ENCODE measurements at regions not wholly inside any gene's neighbourhood (a gene's known extent, or its start where the extent isn't known, plus 50 kb on each side); places are given as distances from the start of the nearest gene placed in this dataset.

GRCh38 chr5:74369173-74369572 lies 271.4 kb downstream of the ENC1 start (continued):
- TF ChIP-seq ZNF530 (tag by site-specific recombination; IDR thresholded peaks at IDR 0.05; ENCODE audit: low read depth) (no peak), ZNF132 (tag by site-specific recombination; IDR thresholded peaks at IDR 0.05; ENCODE audit: borderline replicate concordance) (no peak), ZBTB21 (tag by site-specific recombination; IDR thresholded peaks at IDR 0.05) (no peak), ZBTB48 (tag by site-specific recombination; IDR thresholded peaks at IDR 0.05) (no peak), ZBTB44 (tag by site-specific recombination; IDR thresholded peaks at IDR 0.05) (no peak), ZNF701 (tag by site-specific recombination; IDR thresholded peaks at IDR 0.05) (no peak), HOXA7 (CRISPR knock-in tag; IDR thresholded peaks at IDR 0.05; ENCODE audit: borderline replicate concordance) (no peak)

DNA sequence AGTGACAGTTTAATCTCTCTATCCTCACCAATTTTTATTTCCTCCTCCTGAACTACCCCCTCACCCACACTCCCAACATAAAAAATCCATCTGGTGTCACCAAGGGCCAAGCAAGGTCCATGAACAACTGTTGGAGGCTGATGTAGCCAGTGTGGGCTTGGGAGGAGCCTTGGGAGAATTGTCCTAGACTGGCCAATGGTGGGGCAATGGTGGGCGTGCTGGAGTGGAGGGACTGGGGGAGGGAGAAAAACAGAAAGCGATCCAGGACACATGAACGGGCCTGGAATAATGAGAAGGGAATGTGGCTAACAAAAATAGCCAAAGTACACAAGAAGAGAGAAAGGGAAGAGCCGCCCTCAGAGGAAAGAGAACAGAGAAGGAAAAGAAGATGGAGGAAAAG lies 272.6 kb downstream of the ENC1 start:
- no peak overlapping the region for H3K27ac ChIP-seq (ENCODE audit: extremely low read depth, low read depth, low read length)
- TF ChIP-seq ZEB2 (tag by site-specific recombination; IDR thresholded peaks at IDR 0.05) = no peak
- TF ChIP-seq ZFHX2 (tag by site-specific recombination; conservative IDR thresholded peaks at IDR 0.05) = peak; percentile 73
- peak; percentile 88 for TF ChIP-seq EGR2 (tag by site-specific recombination; IDR thresholded peaks at IDR 0.05; ENCODE audit: low read depth)
- H3K4me1 ChIP-seq (ENCODE audit: control insufficient read depth, insufficient read depth, low read length) = no peaks in the 10 kb centered on the region
- no peaks in the 10 kb centered on the region for H3K9me3 ChIP-seq (ENCODE audit: control insufficient read depth, insufficient read depth, low read depth, low read length)
- no peak overlapping the region for H3K4me3 ChIP-seq (ENCODE audit: low read depth, low read length)
- H3K36me3 ChIP-seq (ENCODE audit: control insufficient read depth in 2 of 2, insufficient read depth in 1 of 2, low read length in 2 of 2) = no peaks in the 10 kb centered on the region
- ChIA-PET POLR2A (interaction anchor here (1.4 kb wide), 1 partner anchor 273 kb away, joined by 3 read pairs; the partner anchor contains the start of gene ENC1), CTCF (no interaction called here)

- no peak for TF ChIP-seq PRDM2 (tag by site-specific recombination; IDR thresholded peaks at IDR 0.05; ENCODE audit: borderline replicate concordance)
- TF ChIP-seq ZIC2 (tag by site-specific recombination; IDR thresholded peaks at IDR 0.05) = no peak
- TF ChIP-seq ZFP37 (tag by site-specific recombination; IDR thresholded peaks at IDR 0.05) = no peak
- TF ChIP-seq ZBTB8A (tag by site-specific recombination; IDR thresholded peaks at IDR 0.05) = no peak
- no peak for TF ChIP-seq GLI2 (tag by site-specific recombination; IDR thresholded peaks at IDR 0.05; ENCODE audit: borderline replicate concordance, low read depth)
- TF ChIP-seq TCF7L2 (IDR thresholded peaks at IDR 0.05; ENCODE audit: borderline replicate concordance, low read depth, low read length) = no peak
- no peak for TF ChIP-seq ZSCAN16 (tag by site-specific recombination; IDR thresholded peaks at IDR 0.05)
- TF ChIP-seq ZNF426 (tag by site-specific recombination; IDR thresholded peaks at IDR 0.05) = no peak
- POLR2A ChIA-PET = interaction anchor here (1.4 kb wide), 1 partner anchor 274 kb away, joined by 3 read pairs; the partner anchor contains the start of gene ENC1
- H3K4me3 ChIP-seq (ENCODE audit: low read depth, low read length) = no peak overlapping the region
- H3K9me3 ChIP-seq (ENCODE audit: control insufficient read depth, insufficient read depth, low read depth, low read length) = no peaks in the 10 kb centered on the region
- CTCF ChIA-PET = interaction anchor here (0.9 kb wide), 1 partner anchor 52 kb away, joined by 3 read pairs; no protein-coding TSS in a partner anchor
- no peaks in the 10 kb centered on the region for H3K36me3 ChIP-seq (ENCODE audit: control insufficient read depth in 2 of 2, insufficient read depth in 1 of 2, low read length in 2 of 2)
- H3K27ac ChIP-seq (ENCODE audit: extremely low read depth, low read depth, low read length) = no peak overlapping the region
- no peaks in the 10 kb centered on the region for H3K4me1 ChIP-seq (ENCODE audit: control insufficient read depth, insufficient read depth, low read length)
Measured at GRCh38 chr5:74367241-74367733, 273.2 kb downstream of the ENC1 start.

All from HEK293 (cell line).